ENCODE measurements at regions not wholly inside any gene's neighbourhood (a gene's known extent, or its start where the extent isn't known, plus 50 kb on each side); places are given as distances from the start of the nearest gene placed in this dataset.

DNA sequence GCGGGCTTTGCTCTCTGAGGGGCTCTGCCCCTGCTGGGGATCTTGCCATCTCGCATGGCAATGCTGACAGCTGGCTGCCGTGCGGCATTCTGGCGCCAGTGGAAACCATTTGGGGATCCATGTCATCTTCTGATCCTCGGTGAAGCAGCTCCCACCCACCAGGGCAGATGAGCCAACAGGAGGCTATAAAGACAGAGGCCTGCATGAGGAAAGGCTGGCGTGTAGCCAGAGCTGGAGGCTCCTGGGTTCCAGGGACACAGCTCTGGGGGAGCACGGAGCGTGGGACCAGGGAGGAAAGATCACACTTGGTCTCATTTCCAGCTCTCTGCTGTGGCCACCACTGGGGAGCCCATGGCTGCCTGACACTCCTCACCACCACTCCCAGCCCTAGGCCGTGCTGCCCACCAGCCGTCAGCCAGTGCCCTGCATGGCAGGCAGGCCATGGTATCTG is 145.8 kb downstream of the ZFP36L2 start:
- TF ChIP-seq, protein P1, sequence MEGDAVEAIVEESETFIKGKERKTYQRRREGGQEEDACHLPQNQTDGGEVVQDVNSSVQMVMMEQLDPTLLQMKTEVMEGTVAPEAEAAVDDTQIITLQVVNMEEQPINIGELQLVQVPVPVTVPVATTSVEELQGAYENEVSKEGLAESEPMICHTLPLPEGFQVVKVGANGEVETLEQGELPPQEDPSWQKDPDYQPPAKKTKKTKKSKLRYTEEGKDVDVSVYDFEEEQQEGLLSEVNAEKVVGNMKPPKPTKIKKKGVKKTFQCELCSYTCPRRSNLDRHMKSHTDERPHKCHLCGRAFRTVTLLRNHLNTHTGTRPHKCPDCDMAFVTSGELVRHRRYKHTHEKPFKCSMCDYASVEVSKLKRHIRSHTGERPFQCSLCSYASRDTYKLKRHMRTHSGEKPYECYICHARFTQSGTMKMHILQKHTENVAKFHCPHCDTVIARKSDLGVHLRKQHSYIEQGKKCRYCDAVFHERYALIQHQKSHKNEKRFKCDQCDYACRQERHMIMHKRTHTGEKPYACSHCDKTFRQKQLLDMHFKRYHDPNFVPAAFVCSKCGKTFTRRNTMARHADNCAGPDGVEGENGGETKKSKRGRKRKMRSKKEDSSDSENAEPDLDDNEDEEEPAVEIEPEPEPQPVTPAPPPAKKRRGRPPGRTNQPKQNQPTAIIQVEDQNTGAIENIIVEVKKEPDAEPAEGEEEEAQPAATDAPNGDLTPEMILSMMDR (IDR thresholded peaks at IDR 0.05), result no peak
- TF ChIP-seq POLR2A (IDR thresholded peaks at IDR 0.05) (no peak), EP300 (IDR thresholded peaks at IDR 0.05) (no peak)

Data from tibial nerve (tissue), 4 donors.